ENCODE measurements at regions not wholly inside any gene's neighbourhood (a gene's known extent, or its start where the extent isn't known, plus 50 kb on each side); places are given as distances from the start of the nearest gene placed in this dataset.

GRCh38 chr18:78725426-78725825 lies 254.2 kb upstream of the SALL3 start:
- H3K9me3 ChIP-seq (ENCODE audit: control insufficient read depth in 1 of 2, low read length in 2 of 2) = no peaks in the 10 kb centered on the region
- H3K27me3 ChIP-seq (ENCODE audit: control insufficient read depth in 1 of 2, insufficient read depth in 2 of 2, low read length in 2 of 2) = peaks cover 3 to 11% of the 10 kb centered on the region in 2 donors
- no peak overlapping the region for H3K4me3 ChIP-seq (ENCODE audit: low read depth in 1 of 2, low read length in 2 of 2)
- no peaks in the 10 kb centered on the region for H3K4me1 ChIP-seq (ENCODE audit: control insufficient read depth in 1 of 2, insufficient read depth in 2 of 2, low read length in 2 of 2)
- no peak overlapping the region for H3K9ac ChIP-seq (ENCODE audit: low read depth in 1 of 2, low read length in 2 of 2)
- H3K36me3 ChIP-seq (ENCODE audit: control insufficient read depth in 1 of 2, insufficient read depth in 2 of 2, low read length in 2 of 2) = no peaks in the 10 kb centered on the region
- H3K27ac ChIP-seq (ENCODE audit: low read depth, low read length) = no peak overlapping the region

- no peaks in the 10 kb centered on the region for H3K36me3 ChIP-seq (ENCODE audit: control insufficient read depth in 1 of 2, insufficient read depth in 2 of 2, low read length in 2 of 2)
- H3K4me1 ChIP-seq (ENCODE audit: control insufficient read depth in 1 of 2, insufficient read depth in 2 of 2, low read length in 2 of 2) = no peaks in the 10 kb centered on the region
- H3K27ac ChIP-seq (ENCODE audit: low read depth, low read length) = no peak overlapping the region
- H3K9ac ChIP-seq (ENCODE audit: low read depth in 1 of 2, low read length in 2 of 2) = no peak overlapping the region
- H3K27me3 ChIP-seq (ENCODE audit: control insufficient read depth in 1 of 2, insufficient read depth in 2 of 2, low read length in 2 of 2) = peaks cover 0 to 6% of the 10 kb centered on the region in 2 donors
- no peak overlapping the region for H3K4me3 ChIP-seq (ENCODE audit: low read depth in 1 of 2, low read length in 2 of 2)
- no peaks in the 10 kb centered on the region for H3K9me3 ChIP-seq (ENCODE audit: control insufficient read depth in 1 of 2, low read length in 2 of 2)
Observed at GRCh38 chr18:78726326-78727056, 253.1 kb upstream of the SALL3 start.

- H3K36me3 ChIP-seq (ENCODE audit: control insufficient read depth in 1 of 2, insufficient read depth in 2 of 2, low read length in 2 of 2) = no peaks in the 10 kb centered on the region
- no peaks in the 10 kb centered on the region for H3K4me1 ChIP-seq (ENCODE audit: control insufficient read depth in 1 of 2, insufficient read depth in 2 of 2, low read length in 2 of 2)
- no peaks in the 10 kb centered on the region for H3K27me3 ChIP-seq (ENCODE audit: control insufficient read depth in 1 of 2, insufficient read depth in 2 of 2, low read length in 2 of 2)
- H3K9ac ChIP-seq (ENCODE audit: low read depth in 1 of 2, low read length in 2 of 2) = no peak overlapping the region
- no peak overlapping the region for H3K4me3 ChIP-seq (ENCODE audit: low read depth in 1 of 2, low read length in 2 of 2)
- no peak overlapping the region for H3K27ac ChIP-seq (ENCODE audit: low read depth, low read length)
- no peaks in the 10 kb centered on the region for H3K9me3 ChIP-seq (ENCODE audit: control insufficient read depth in 1 of 2, low read length in 2 of 2)
Observed at GRCh38 chr18:78727057-78727739, 252.4 kb upstream of the SALL3 start.

GRCh38 chr18:78727877-78728783 lies 251.5 kb upstream of the SALL3 start:
- Histone ChIP-seq H3K4me1 (ENCODE audit: control insufficient read depth in 1 of 2, insufficient read depth in 2 of 2, low read length in 2 of 2) (no peaks in the 10 kb centered on the region), H3K9me3 (ENCODE audit: control insufficient read depth in 1 of 2, low read length in 2 of 2) (no peaks in the 10 kb centered on the region), H3K36me3 (ENCODE audit: control insufficient read depth in 1 of 2, insufficient read depth in 2 of 2, low read length in 2 of 2) (no peaks in the 10 kb centered on the region), H3K27me3 (ENCODE audit: control insufficient read depth in 1 of 2, insufficient read depth in 2 of 2, low read length in 2 of 2) (no peaks in the 10 kb centered on the region), H3K27ac (ENCODE audit: low read depth, low read length) (no peak overlapping the region), H3K9ac (ENCODE audit: low read depth in 1 of 2, low read length in 2 of 2) (no peak overlapping the region), H3K4me3 (ENCODE audit: low read depth in 1 of 2, low read length in 2 of 2) (no peak overlapping the region)

- H3K9me3 ChIP-seq (ENCODE audit: control insufficient read depth in 1 of 2, low read length in 2 of 2) = no peaks in the 10 kb centered on the region
- H3K27ac ChIP-seq (ENCODE audit: low read depth, low read length) = no peak overlapping the region
- H3K36me3 ChIP-seq (ENCODE audit: control insufficient read depth in 1 of 2, insufficient read depth in 2 of 2, low read length in 2 of 2) = no peaks in the 10 kb centered on the region
- H3K4me1 ChIP-seq (ENCODE audit: control insufficient read depth in 1 of 2, insufficient read depth in 2 of 2, low read length in 2 of 2) = no peaks in the 10 kb centered on the region
- H3K9ac ChIP-seq (ENCODE audit: low read depth in 1 of 2, low read length in 2 of 2) = no peak overlapping the region
- H3K27me3 ChIP-seq (ENCODE audit: control insufficient read depth in 1 of 2, insufficient read depth in 2 of 2, low read length in 2 of 2) = no peaks in the 10 kb centered on the region
- no peak overlapping the region for H3K4me3 ChIP-seq (ENCODE audit: low read depth in 1 of 2, low read length in 2 of 2)
Observed at GRCh38 chr18:78728784-78729467, 250.7 kb upstream of the SALL3 start.

- Histone ChIP-seq H3K27ac (ENCODE audit: low read depth, low read length) (no peak overlapping the region), H3K4me1 (ENCODE audit: control insufficient read depth in 1 of 2, insufficient read depth in 2 of 2, low read length in 2 of 2) (no peaks in the 10 kb centered on the region), H3K9ac (ENCODE audit: low read depth in 1 of 2, low read length in 2 of 2) (no peak overlapping the region), H3K4me3 (ENCODE audit: low read depth in 1 of 2, low read length in 2 of 2) (no peak overlapping the region), H3K27me3 (ENCODE audit: control insufficient read depth in 1 of 2, insufficient read depth in 2 of 2, low read length in 2 of 2) (no peaks in the 10 kb centered on the region), H3K36me3 (ENCODE audit: control insufficient read depth in 1 of 2, insufficient read depth in 2 of 2, low read length in 2 of 2) (no peaks in the 10 kb centered on the region), H3K9me3 (ENCODE audit: control insufficient read depth in 1 of 2, low read length in 2 of 2) (no peaks in the 10 kb centered on the region)
Observed at GRCh38 chr18:78730546-78730945, 249.1 kb upstream of the SALL3 start.

GRCh38 chr18:78731016-78731397 lies 248.6 kb upstream of the SALL3 start:
- Histone ChIP-seq H3K4me1 (ENCODE audit: control insufficient read depth in 1 of 2, insufficient read depth in 2 of 2, low read length in 2 of 2) (no peaks in the 10 kb centered on the region), H3K9me3 (ENCODE audit: control insufficient read depth in 1 of 2, low read length in 2 of 2) (no peaks in the 10 kb centered on the region), H3K36me3 (ENCODE audit: control insufficient read depth in 1 of 2, insufficient read depth in 2 of 2, low read length in 2 of 2) (no peaks in the 10 kb centered on the region), H3K4me3 (ENCODE audit: low read depth in 1 of 2, low read length in 2 of 2) (no peak overlapping the region), H3K9ac (ENCODE audit: low read depth in 1 of 2, low read length in 2 of 2) (no peak overlapping the region), H3K27me3 (ENCODE audit: control insufficient read depth in 1 of 2, insufficient read depth in 2 of 2, low read length in 2 of 2) (no peaks in the 10 kb centered on the region), H3K27ac (ENCODE audit: low read depth, low read length) (no peak overlapping the region)

GRCh38 chr18:78731398-78732032 lies 248.1 kb upstream of the SALL3 start:
- Histone ChIP-seq H3K36me3 (ENCODE audit: control insufficient read depth in 1 of 2, insufficient read depth in 2 of 2, low read length in 2 of 2) (no peaks in the 10 kb centered on the region), H3K9me3 (ENCODE audit: control insufficient read depth in 1 of 2, low read length in 2 of 2) (no peaks in the 10 kb centered on the region), H3K4me3 (ENCODE audit: low read depth in 1 of 2, low read length in 2 of 2) (no peak overlapping the region), H3K27ac (ENCODE audit: low read depth, low read length) (no peak overlapping the region), H3K4me1 (ENCODE audit: control insufficient read depth in 1 of 2, insufficient read depth in 2 of 2, low read length in 2 of 2) (no peaks in the 10 kb centered on the region), H3K9ac (ENCODE audit: low read depth in 1 of 2, low read length in 2 of 2) (no peak overlapping the region), H3K27me3 (ENCODE audit: control insufficient read depth in 1 of 2, insufficient read depth in 2 of 2, low read length in 2 of 2) (no peaks in the 10 kb centered on the region)

- H3K4me3 ChIP-seq (ENCODE audit: low read depth in 1 of 2, low read length in 2 of 2) = no peak overlapping the region
- H3K27ac ChIP-seq (ENCODE audit: low read depth, low read length) = no peak overlapping the region
- H3K27me3 ChIP-seq (ENCODE audit: control insufficient read depth in 1 of 2, insufficient read depth in 2 of 2, low read length in 2 of 2) = no peaks in the 10 kb centered on the region
- no peaks in the 10 kb centered on the region for H3K36me3 ChIP-seq (ENCODE audit: control insufficient read depth in 1 of 2, insufficient read depth in 2 of 2, low read length in 2 of 2)
- H3K9me3 ChIP-seq (ENCODE audit: control insufficient read depth in 1 of 2, low read length in 2 of 2) = no peaks in the 10 kb centered on the region
- no peak overlapping the region for H3K9ac ChIP-seq (ENCODE audit: low read depth in 1 of 2, low read length in 2 of 2)
- H3K4me1 ChIP-seq (ENCODE audit: control insufficient read depth in 1 of 2, insufficient read depth in 2 of 2, low read length in 2 of 2) = no peaks in the 10 kb centered on the region
Observed at GRCh38 chr18:78732273-78733210, 247.1 kb upstream of the SALL3 start.

Data from duodenal mucosa (tissue), 2 donors.